ENCODE measurements at regions not wholly inside any gene's neighbourhood (a gene's known extent, or its start where the extent isn't known, plus 50 kb on each side); places are given as distances from the start of the nearest gene placed in this dataset.

GRCh38 chr13:106296723-106297122 lies 238.7 kb downstream of the EFNB2 start:
- H3K4me1 ChIP-seq (ENCODE audit: insufficient read depth, low read length, poor library complexity, severe bottlenecking): no peaks in the 10 kb centered on the region
- H3K9me2 ChIP-seq (ENCODE audit: insufficient read depth, low read length): no peaks in the 10 kb centered on the region
- H3K9me3 ChIP-seq (ENCODE audit: low read length): no peaks in the 10 kb centered on the region
- no peak for DNase-seq (ENCODE audit: low spot score)
- no peak overlapping the region for H3K4me2 ChIP-seq (ENCODE audit: low read length)
- H3K79me2 ChIP-seq (ENCODE audit: insufficient read depth, low read depth, low read length): no peaks in the 10 kb centered on the region
- ChIA-PET POLR2A (no interaction called here), CTCF (ENCODE audit: unreplicated experiment) (no interaction called here)
- no peak overlapping the region for H3K27ac ChIP-seq (ENCODE audit: low read depth, low read length, poor library complexity, severe bottlenecking)
- no peak for TF ChIP-seq CTCF (conservative IDR thresholded peaks at IDR 0.05; ENCODE audit: low read length)
- no peak for TF ChIP-seq EZH2phosphoT487 (IDR thresholded peaks at IDR 0.05; ENCODE audit: borderline replicate concordance, low read depth, low read length)
- no peaks in the 10 kb centered on the region for H3K36me3 ChIP-seq (ENCODE audit: insufficient read depth, low read length)
- BruUV-seq (replicated peaks): no TSS peak
- H4K20me1 ChIP-seq (ENCODE audit: insufficient read depth, low read length): no peaks in the 10 kb centered on the region
- H2AFZ ChIP-seq (ENCODE audit: low read length): no peak overlapping the region
- H3K4me3 ChIP-seq (ENCODE audit: low read depth, low read length, poor library complexity, severe bottlenecking): no peak overlapping the region
- intact Hi-C loops (cut with micrococcal nuclease; ENCODE audit: unreplicated experiment): no loop called here

- Histone ChIP-seq H3K4me1 (ENCODE audit: insufficient read depth, low read length, poor library complexity, severe bottlenecking) (no peaks in the 10 kb centered on the region), H3K79me2 (ENCODE audit: insufficient read depth, low read depth, low read length) (no peaks in the 10 kb centered on the region), H3K9me3 (ENCODE audit: low read length) (no peaks in the 10 kb centered on the region), H3K9me2 (ENCODE audit: insufficient read depth, low read length) (no peaks in the 10 kb centered on the region), H3K4me2 (ENCODE audit: low read length) (no peak overlapping the region), H3K36me3 (ENCODE audit: insufficient read depth, low read length) (no peaks in the 10 kb centered on the region), H3K27ac (ENCODE audit: low read depth, low read length, poor library complexity, severe bottlenecking) (no peak overlapping the region), H2AFZ (ENCODE audit: low read length) (no peak overlapping the region), H3K4me3 (ENCODE audit: low read depth, low read length, poor library complexity, severe bottlenecking) (no peak overlapping the region), H4K20me1 (ENCODE audit: insufficient read depth, low read length) (no peaks in the 10 kb centered on the region)
- ChIA-PET POLR2A (no interaction called here), CTCF (ENCODE audit: unreplicated experiment) (no interaction called here)
- intact Hi-C loops (cut with micrococcal nuclease; ENCODE audit: unreplicated experiment): no loop called here
- DNase-seq (ENCODE audit: low spot score): no peak
- TF ChIP-seq EZH2phosphoT487 (IDR thresholded peaks at IDR 0.05; ENCODE audit: borderline replicate concordance, low read depth, low read length) (no peak), CTCF (conservative IDR thresholded peaks at IDR 0.05; ENCODE audit: low read length) (no peak)
- no TSS peak for BruUV-seq (replicated peaks)
These were observed 239.5 kb downstream of the EFNB2 start for GRCh38 chr13:106295971-106296370.

- no peaks in the 10 kb centered on the region for H3K9me3 ChIP-seq (ENCODE audit: low read length)
- no peaks in the 10 kb centered on the region for H4K20me1 ChIP-seq (ENCODE audit: insufficient read depth, low read length)
- intact Hi-C loops (cut with micrococcal nuclease; ENCODE audit: unreplicated experiment): no loop called here
- no peak overlapping the region for H2AFZ ChIP-seq (ENCODE audit: low read length)
- ChIA-PET POLR2A (no interaction called here), CTCF (ENCODE audit: unreplicated experiment) (no interaction called here)
- H3K4me3 ChIP-seq (ENCODE audit: low read depth, low read length, poor library complexity, severe bottlenecking): no peak overlapping the region
- no peak for DNase-seq (ENCODE audit: low spot score)
- H3K27ac ChIP-seq (ENCODE audit: low read depth, low read length, poor library complexity, severe bottlenecking): no peak overlapping the region
- H3K36me3 ChIP-seq (ENCODE audit: insufficient read depth, low read length): no peaks in the 10 kb centered on the region
- no TSS peak for BruUV-seq (replicated peaks)
- H3K4me1 ChIP-seq (ENCODE audit: insufficient read depth, low read length, poor library complexity, severe bottlenecking): no peaks in the 10 kb centered on the region
- H3K79me2 ChIP-seq (ENCODE audit: insufficient read depth, low read depth, low read length): no peaks in the 10 kb centered on the region
- no peak for TF ChIP-seq CTCF (conservative IDR thresholded peaks at IDR 0.05; ENCODE audit: low read length)
- TF ChIP-seq EZH2phosphoT487 (IDR thresholded peaks at IDR 0.05; ENCODE audit: borderline replicate concordance, low read depth, low read length): no peak
- no peaks in the 10 kb centered on the region for H3K9me2 ChIP-seq (ENCODE audit: insufficient read depth, low read length)
- no peak overlapping the region for H3K4me2 ChIP-seq (ENCODE audit: low read length)
These were observed 244.5 kb downstream of the EFNB2 start for GRCh38 chr13:106291006-106291405.

All from OCI-LY7 (cell line).